Right lobe of liver (tissue), 4 donors: ENCODE measurements at regions not wholly inside any gene's neighbourhood (a gene's known extent, or its start where the extent isn't known, plus 50 kb on each side); places are given as distances from the start of the nearest gene placed in this dataset.

ENCODE experiments used
- POLR2A ChIP-seq: fragments of 450-650 bp; IDR thresholded peaks from one replicate; pipeline ENCODE4 v1.6.1; 2017; ENCODE audit warnings: antibody characterized with exemption, mild to moderate bottlenecking
- TF ChIP-seq, protein P1 (sequence below), 4 donors: fragments of 200-600 bp in 3 of 4; fragments of 450-650 bp in 1 of 4; IDR thresholded peaks; one replicate each; pipeline versions ENCODE4 v1.5.1 to v1.8.0; 2016 to 2022; ENCODE audit warnings: antibody characterized with exemption in 4 of 4, mild to moderate bottlenecking in 2 of 4
- donor health status: DM: no; HTN: no; CAD: no.
- donor health status: DM: no; HTN: no; CAD: no.
- donor health status: DM: no; HTN: yes; CAD: no.

DNA sequence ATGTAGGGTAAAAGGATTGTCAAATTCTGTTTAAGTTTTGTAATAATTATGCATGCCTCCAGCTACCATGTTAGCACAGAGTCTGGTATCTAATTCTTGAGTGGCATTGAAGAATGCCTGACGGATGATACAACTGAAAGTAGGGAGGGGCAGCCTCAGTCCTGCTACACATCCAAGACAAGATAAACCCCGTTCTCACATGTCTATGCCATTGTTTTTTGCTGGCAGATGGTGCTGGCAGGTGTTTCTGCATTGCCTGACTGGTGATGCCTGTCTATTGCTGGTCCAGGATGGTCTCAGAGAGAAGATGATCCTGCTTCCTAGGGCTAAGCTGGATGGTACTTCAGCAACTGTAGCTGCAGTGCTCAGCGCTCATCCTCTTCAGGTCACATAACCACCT is 245.8 kb upstream of the NAV3 start:
- TF ChIP-seq, protein P1, sequence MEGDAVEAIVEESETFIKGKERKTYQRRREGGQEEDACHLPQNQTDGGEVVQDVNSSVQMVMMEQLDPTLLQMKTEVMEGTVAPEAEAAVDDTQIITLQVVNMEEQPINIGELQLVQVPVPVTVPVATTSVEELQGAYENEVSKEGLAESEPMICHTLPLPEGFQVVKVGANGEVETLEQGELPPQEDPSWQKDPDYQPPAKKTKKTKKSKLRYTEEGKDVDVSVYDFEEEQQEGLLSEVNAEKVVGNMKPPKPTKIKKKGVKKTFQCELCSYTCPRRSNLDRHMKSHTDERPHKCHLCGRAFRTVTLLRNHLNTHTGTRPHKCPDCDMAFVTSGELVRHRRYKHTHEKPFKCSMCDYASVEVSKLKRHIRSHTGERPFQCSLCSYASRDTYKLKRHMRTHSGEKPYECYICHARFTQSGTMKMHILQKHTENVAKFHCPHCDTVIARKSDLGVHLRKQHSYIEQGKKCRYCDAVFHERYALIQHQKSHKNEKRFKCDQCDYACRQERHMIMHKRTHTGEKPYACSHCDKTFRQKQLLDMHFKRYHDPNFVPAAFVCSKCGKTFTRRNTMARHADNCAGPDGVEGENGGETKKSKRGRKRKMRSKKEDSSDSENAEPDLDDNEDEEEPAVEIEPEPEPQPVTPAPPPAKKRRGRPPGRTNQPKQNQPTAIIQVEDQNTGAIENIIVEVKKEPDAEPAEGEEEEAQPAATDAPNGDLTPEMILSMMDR (IDR thresholded peaks at IDR 0.05), result no peak
- no peak for TF ChIP-seq POLR2A
